H1 (cell line): ENCODE measurements at regions not wholly inside any gene's neighbourhood (a gene's known extent, or its start where the extent isn't known, plus 50 kb on each side); places are given as distances from the start of the nearest gene placed in this dataset.

Experiments
- CTCF ChIA-PET: fragments of 300-600 bp; sonication (Branson Sonifier 250); formaldehyde crosslinking; loops from one replicate; lab custom pipeline; 2021; ENCODE audit not compliant: partially characterized antibody; lab: Charles Lee
- POLR2A ChIA-PET: fragments of 300-600 bp; sonication (Branson Sonifier 250); formaldehyde crosslinking; loops from one replicate; lab custom pipeline; 2021; ENCODE audit warnings: inconsistent platforms; ENCODE audit not compliant: partially characterized antibody; lab: Charles Lee
- DNase-seq, 2 experiments: peaks; one replicate each; pipeline versions ENCODE4 v3.0.0 to v3.0.0-alpha.2; 2010 to 2022; ENCODE audit warnings: low spot score in 2 of 2, low read depth in 1 of 2, mixed read lengths in 1 of 2
- FAIRE-seq: peaks from 2 replicates; lab custom pipeline; 2011; peaks lifted over from hg19 to GRCh38; lab: Jason Lieb, UNC
- H2AFZ ChIP-seq: 2 replicates; pipeline ENCODE4 v1.8.1; 2012; ENCODE audit warnings: low read length, inconsistent platforms
- H2AK5ac ChIP-seq: 2 replicates; pipeline ENCODE4 v1.6.1; 2013; ENCODE audit warnings: low read depth, low read length
- H2BK120ac ChIP-seq: replicated peaks from 2 replicates; pipeline ENCODE3; 2013; ENCODE audit warnings: low read depth, low read length, inconsistent platforms
- H2BK12ac ChIP-seq: 2 replicates; pipeline ENCODE4 v1.6.1; 2013; ENCODE audit warnings: low read depth, low read length
- H2BK15ac ChIP-seq: 2 replicates; pipeline ENCODE4 v1.6.1; 2013; ENCODE audit warnings: low read length
- H2BK20ac ChIP-seq: 2 replicates; pipeline ENCODE4 v1.6.1; 2013; ENCODE audit warnings: low read length
- H2BK5ac ChIP-seq: 2 replicates; pipeline ENCODE4 v1.6.1; 2013; ENCODE audit warnings: low read depth, low read length
- H3K14ac ChIP-seq: 2 replicates; pipeline ENCODE4 v1.6.1; 2013; ENCODE audit warnings: inconsistent platforms; ENCODE audit not compliant: insufficient read length
- H3K18ac ChIP-seq: 2 replicates; pipeline ENCODE4 v1.6.1; 2013; ENCODE audit warnings: low read length; ENCODE audit errors: extremely low read depth
- H3K23ac ChIP-seq: 2 replicates; pipeline ENCODE4 v1.6.1; 2013; ENCODE audit warnings: inconsistent platforms; ENCODE audit not compliant: insufficient read length
- H3K23me2 ChIP-seq: 2 replicates; pipeline ENCODE4 v1.6.1; 2013; ENCODE audit warnings: low read depth, low read length
- H3K27ac ChIP-seq: 2 replicates; pipeline ENCODE4 v1.6.1; 2011; ENCODE audit warnings: low read depth, low read length, inconsistent platforms
- H3K27me3 ChIP-seq, 4 experiments: replicated peaks in 1 of 4; 1 replicate in 1 of 4; 2 replicates in 3 of 4; pipeline versions ENCODE4 v1.6.1 to v1.8.1; 2011 to 2013; ENCODE audit warnings: low read length in 3 of 4, mild to moderate bottlenecking in 3 of 4, inconsistent platforms in 2 of 4, mixed read lengths in 2 of 4, moderate library complexity in 1 of 4; ENCODE audit not compliant: control insufficient read depth in 3 of 4, insufficient read depth in 3 of 4; ENCODE audit errors: extremely low read depth in 1 of 4
- H3K36me3 ChIP-seq, 4 experiments: 2 replicates each; pipeline versions ENCODE4 v1.6.1 to v1.8.1; 2011 to 2013; ENCODE audit warnings: mild to moderate bottlenecking in 4 of 4, low read length in 3 of 4, moderate library complexity in 2 of 4, control low read depth in 1 of 4, inconsistent platforms in 1 of 4; ENCODE audit not compliant: insufficient read depth in 4 of 4, control insufficient read depth in 2 of 4
- H3K4ac ChIP-seq: replicated peaks from 2 replicates; pipeline ENCODE3; 2013; ENCODE audit warnings: low read length, low read depth, mixed read lengths, inconsistent platforms; ENCODE audit not compliant: insufficient read length
- H3K4me1 ChIP-seq, 4 experiments: replicated peaks in 1 of 4; 1 replicate in 1 of 4; 2 replicates in 3 of 4; pipeline versions ENCODE4 v1.6.1 to v1.8.1; 2011 to 2013; ENCODE audit warnings: low read length in 3 of 4, inconsistent platforms in 2 of 4, mixed read lengths in 1 of 4; ENCODE audit not compliant: insufficient read depth in 4 of 4, control insufficient read depth in 3 of 4
- H3K4me2 ChIP-seq, 2 experiments: 2 replicates each; pipeline versions ENCODE4 v1.6.1 to v1.8.1; 2011 to 2013; ENCODE audit warnings: low read depth in 2 of 2, low read length in 2 of 2, control low read depth in 1 of 2, inconsistent platforms in 1 of 2, mild to moderate bottlenecking in 1 of 2; ENCODE audit not compliant: insufficient read depth in 1 of 2
- H3K4me3 ChIP-seq, 4 experiments: fragments of 200-600, 300-600 bp in 1 of 4; sonication (generic), shearing (Covaris generic), sonication (Bioruptor Twin) in 1 of 4; 2 replicates each; pipeline versions ENCODE4 v1.5.1 to v1.8.1; 2011 to 2016; ENCODE audit warnings: low read length in 4 of 4, low read depth in 3 of 4, control low read depth in 2 of 4, inconsistent platforms in 2 of 4, mild to moderate bottlenecking in 2 of 4, mixed read lengths in 1 of 4, moderate library complexity in 1 of 4; ENCODE audit not compliant: insufficient read depth in 2 of 4; ENCODE audit errors: extremely low read depth in 1 of 4
- H3K56ac ChIP-seq: replicated peaks from 2 replicates; pipeline ENCODE3; 2013; ENCODE audit warnings: low read depth, mild to moderate bottlenecking, mixed read lengths, low read length, inconsistent platforms; ENCODE audit not compliant: insufficient read length
- H3K79me1 ChIP-seq: 2 replicates; pipeline ENCODE4 v1.6.1; 2013; ENCODE audit warnings: low read depth, low read length, control low read depth
- H3K79me2 ChIP-seq, 2 experiments: 2 replicates each; pipeline versions ENCODE4 v1.6.1 to v1.8.1; 2012 to 2013; ENCODE audit warnings: low read length in 2 of 2, mild to moderate bottlenecking in 2 of 2, inconsistent platforms in 1 of 2; ENCODE audit not compliant: insufficient read depth in 2 of 2, control insufficient read depth in 1 of 2
- H3K9ac ChIP-seq, 4 experiments: replicated peaks in 1 of 4; 1 replicate in 1 of 4; 2 replicates in 3 of 4; pipeline versions ENCODE4 v1.6.1 to v1.8.1; 2011 to 2013; ENCODE audit warnings: low read depth in 3 of 4, low read length in 3 of 4, control low read depth in 2 of 4, mild to moderate bottlenecking in 2 of 4, moderate library complexity in 2 of 4, inconsistent platforms in 1 of 4; ENCODE audit errors: extremely low read depth in 1 of 4
- H3K9me3 ChIP-seq, 2 experiments: 2 replicates each; pipeline versions ENCODE4 v1.6.1 to v1.8.1; 2012 to 2013; ENCODE audit warnings: mild to moderate bottlenecking in 2 of 2, moderate library complexity in 2 of 2, control low read depth in 1 of 2, inconsistent platforms in 1 of 2, low read depth in 1 of 2, low read length in 1 of 2, mixed read lengths in 1 of 2; ENCODE audit not compliant: insufficient read depth in 2 of 2
- H4K20me1 ChIP-seq, 2 experiments: replicated peaks in 1 of 2; 2 replicates each; pipeline versions ENCODE3 to v1.8.1; 2011 to 2013; ENCODE audit warnings: inconsistent platforms in 2 of 2, low read length in 2 of 2, mild to moderate bottlenecking in 1 of 2; ENCODE audit not compliant: insufficient read depth in 2 of 2, control insufficient read depth in 1 of 2
- H4K5ac ChIP-seq: 2 replicates; pipeline ENCODE4 v1.6.1; 2013; ENCODE audit warnings: low read length, low read depth, mixed read lengths, inconsistent platforms; ENCODE audit not compliant: insufficient read length
- H4K8ac ChIP-seq: 2 replicates; pipeline ENCODE4 v1.8.0; 2013; ENCODE audit warnings: mild to moderate bottlenecking, moderate library complexity, low read length, inconsistent platforms; ENCODE audit not compliant: insufficient read depth; ENCODE audit errors: extremely low read depth
- H4K91ac ChIP-seq: replicated peaks from 2 replicates; pipeline ENCODE3; 2013; ENCODE audit warnings: low read length, mixed read lengths, inconsistent platforms; ENCODE audit not compliant: insufficient read length
- GTF2F1 ChIP-seq: IDR thresholded peaks from 2 replicates; pipeline ENCODE4 v1.6.1; 2012; ENCODE audit warnings: low read depth, low read length, improper control_type of control experiment, borderline replicate concordance
- KDM5A ChIP-seq: fragments of 200-600 bp; IDR thresholded peaks from 2 replicates; pipeline ENCODE4 v1.7.1; 2012; ENCODE audit warnings: mild to moderate bottlenecking, low read length, inconsistent platforms, mixed read lengths
- POLR2AphosphoS5 ChIP-seq: IDR thresholded peaks from 2 replicates; pipeline ENCODE4 v1.6.1; 2011; ENCODE audit warnings: low read depth, low read length
- POU5F1 ChIP-seq: IDR thresholded peaks from 2 replicates; pipeline ENCODE4 v1.6.1; 2011; ENCODE audit warnings: low read depth, mild to moderate bottlenecking, low read length, moderate library complexity
- RFX5 ChIP-seq: IDR thresholded peaks from 2 replicates; pipeline ENCODE4 v1.6.1; 2011; ENCODE audit warnings: low read depth, low read length, improper control_type of control experiment, borderline replicate concordance
- WGBS, 2 experiments: shearing (Covaris generic) in 1 of 2; methylation state at CpG; one replicate each; pipeline versions ENCODE4 v1.1.6 to v1.1.7; 2013 to 2015; ENCODE audit warnings: low lambda C conversion rate in 2 of 2, mixed read lengths in 2 of 2, inconsistent platforms in 1 of 2, low coverage in 1 of 2, missing lambda C conversion rate in 1 of 2; ENCODE audit not compliant: insufficient replicate concordance in 2 of 2, insufficient coverage in 1 of 2, insufficient read length in 1 of 2; ENCODE audit errors: extremely low coverage in 1 of 2, missing lambda C conversion rate in 1 of 2; 5-methylcytosine and 5-hydroxymethylcytosine counted together
- TF ChIP-seq, protein P1 (sequence below): IDR thresholded peaks from 2 replicates; pipeline ENCODE4 v1.6.1; 2012; ENCODE audit warnings: inconsistent platforms

GRCh38 chr12:75792687-75793086 lies 238.9 kb downstream of the PHLDA1 start:
- Histone ChIP-seq H4K91ac (no peak overlapping the region), H2BK12ac (no peak overlapping the region), H3K79me1 (no peaks in the 10 kb centered on the region), H3K18ac (no peak overlapping the region), H2BK120ac (no peak overlapping the region), H3K56ac (no peak overlapping the region), H4K8ac (no peak overlapping the region), H3K9ac (no peak overlapping the region), H3K79me2 (no peaks in the 10 kb centered on the region), H3K23ac (no peak overlapping the region), H4K20me1 (no peaks in the 10 kb centered on the region), H2BK5ac (no peak overlapping the region), H4K5ac (no peak overlapping the region), H3K14ac (no peak overlapping the region), H3K27ac (no peak overlapping the region), H3K4me1 (0 out of 7 replicates have a peak, but pooled peaks cover 0 to 1% (median 0%) of the 10 kb centered on the region in 4 experiments), H2BK20ac (no peak overlapping the region), H3K4me2 (no peak overlapping the region), H3K27me3 (no peaks in the 10 kb centered on the region), H2BK15ac (no peak overlapping the region), H3K4me3 (no peak overlapping the region), H3K4ac (no peak overlapping the region), H3K9me3 (no peaks in the 10 kb centered on the region), H3K36me3 (no peaks in the 10 kb centered on the region), H2AFZ (no peak overlapping the region), H2AK5ac (no peak overlapping the region), H3K23me2 (no peaks in the 10 kb centered on the region)
- POLR2A ChIA-PET, result no interaction called here
- TF ChIP-seq RFX5 (no peak), POLR2AphosphoS5 (no peak), KDM5A (no peak), POU5F1 (no peak), GTF2F1 (no peak)
- TF ChIP-seq, protein P1, sequence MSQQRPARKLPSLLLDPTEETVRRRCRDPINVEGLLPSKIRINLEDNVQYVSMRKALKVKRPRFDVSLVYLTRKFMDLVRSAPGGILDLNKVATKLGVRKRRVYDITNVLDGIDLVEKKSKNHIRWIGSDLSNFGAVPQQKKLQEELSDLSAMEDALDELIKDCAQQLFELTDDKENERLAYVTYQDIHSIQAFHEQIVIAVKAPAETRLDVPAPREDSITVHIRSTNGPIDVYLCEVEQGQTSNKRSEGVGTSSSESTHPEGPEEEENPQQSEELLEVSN, result no peak
- CTCF ChIA-PET, result interaction anchor here (0.6 kb wide), 1 partner anchor 163 kb away, joined by 3 read pairs; no protein-coding TSS in a partner anchor
- 0% methylated on average over 1 of the region's 1 CpG; no CpG with 5 or more reads in 1 of the 2 experiments for WGBS, 2 experiments
- FAIRE-seq (no peak), DNase-seq (no peak)
